ENCODE measurements at regions not wholly inside any gene's neighbourhood (a gene's known extent, or its start where the extent isn't known, plus 50 kb on each side); places are given as distances from the start of the nearest gene placed in this dataset.
"Not testable (repeated sequence)": the region's sequence is repeated elsewhere in the genome, so short reads cannot be mapped to it uniquely, and the experiment has no call there.

- FAIRE-seq, result no peak
Measured at GRCh38 chr11:44361813-44362212, 51.9 kb upstream of the ALX4 start.

GRCh38 chr11:44363116-44363515 lies 53.2 kb upstream of the ALX4 start:
- FAIRE-seq, result no peak

- no peak for FAIRE-seq
Measured at GRCh38 chr11:44364596-44364995, 54.7 kb upstream of the ALX4 start.

DNA sequence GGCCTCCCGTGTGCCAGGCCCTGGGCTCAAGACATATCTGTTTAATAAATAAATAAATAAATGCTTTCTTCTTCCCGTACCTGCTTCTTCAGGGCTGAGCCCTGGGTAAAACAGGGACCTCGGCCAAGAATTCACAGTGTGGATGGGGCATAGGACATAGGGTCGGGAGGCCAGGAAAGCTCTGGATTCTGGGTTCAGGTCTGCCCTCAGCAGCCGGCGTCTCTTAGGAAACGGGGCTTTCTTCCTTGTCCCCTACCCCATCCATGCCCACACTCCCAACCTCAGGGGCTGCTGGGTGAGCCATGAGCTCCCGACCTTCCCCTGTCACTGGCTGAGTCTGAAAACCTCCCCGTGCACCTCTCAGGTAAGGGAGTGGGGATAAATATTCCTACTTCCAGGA lies 55.7 kb upstream of the ALX4 start:
- no peak for FAIRE-seq

DNA sequence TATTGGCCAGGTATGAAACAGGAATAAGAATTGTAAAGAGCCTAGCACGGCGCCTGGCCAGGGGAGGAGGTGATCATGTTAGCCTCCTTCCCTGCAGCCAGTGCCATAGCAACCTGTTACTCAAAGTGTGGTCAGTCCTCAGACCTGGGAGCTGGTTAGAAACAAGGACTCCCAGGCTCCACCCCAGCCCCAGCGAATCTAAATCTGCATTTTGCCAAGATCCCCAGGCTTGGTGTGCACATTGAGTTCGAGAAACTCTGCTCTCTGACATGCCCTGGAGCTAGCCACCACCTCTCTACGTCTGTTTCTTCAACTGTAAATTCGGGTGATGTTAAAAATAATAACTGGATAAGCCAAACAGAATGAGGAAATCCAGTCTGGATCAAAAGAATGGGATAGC lies 56.1 kb upstream of the ALX4 start:
- FAIRE-seq, result no peak

GRCh38 chr11:44366741-44367140 lies 56.8 kb upstream of the ALX4 start:
- FAIRE-seq, result no peak

DNA sequence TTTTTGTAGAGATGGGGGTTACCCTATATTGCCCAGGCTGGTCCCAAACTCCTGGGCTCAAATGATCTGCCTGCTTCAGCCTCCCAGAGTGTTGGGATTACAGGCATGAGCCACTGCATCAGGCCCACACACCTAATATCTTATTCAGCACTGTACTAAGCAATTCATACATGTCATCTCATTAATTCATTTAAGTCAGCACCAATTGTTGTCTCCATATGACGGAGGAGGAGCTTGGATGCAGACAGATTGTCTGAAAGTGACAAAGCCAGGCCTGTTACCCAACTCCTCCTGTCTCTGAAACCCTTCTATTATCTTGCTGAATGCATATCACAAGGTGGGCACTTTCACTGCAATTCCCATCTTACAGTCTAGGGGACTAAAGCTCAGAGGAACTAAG lies 57.5 kb upstream of the ALX4 start:
- no peak for FAIRE-seq

GRCh38 chr11:44368886-44369285 lies 58.9 kb upstream of the ALX4 start:
- FAIRE-seq, result no peak

DNA sequence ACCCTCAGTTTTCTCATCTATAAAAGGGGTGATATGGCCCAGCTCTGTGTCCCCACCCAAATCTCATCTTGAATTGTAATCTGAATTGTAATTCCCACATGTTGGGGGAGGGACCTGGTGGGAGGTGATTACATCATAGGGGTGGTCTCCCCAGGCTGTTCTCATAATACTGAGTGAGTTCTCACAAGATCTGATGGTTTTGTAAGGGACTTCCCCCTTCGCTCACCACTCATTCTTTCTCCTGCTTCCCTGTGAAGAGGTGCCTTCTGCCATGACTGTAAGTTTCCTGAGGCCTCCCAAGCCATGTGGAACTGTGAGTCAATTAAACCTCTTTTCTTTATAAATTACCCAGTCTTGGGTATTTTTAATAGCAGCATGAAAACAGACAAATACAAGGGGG lies 61.1 kb upstream of the ALX4 start:
- not testable (repeated sequence) for FAIRE-seq

DNA sequence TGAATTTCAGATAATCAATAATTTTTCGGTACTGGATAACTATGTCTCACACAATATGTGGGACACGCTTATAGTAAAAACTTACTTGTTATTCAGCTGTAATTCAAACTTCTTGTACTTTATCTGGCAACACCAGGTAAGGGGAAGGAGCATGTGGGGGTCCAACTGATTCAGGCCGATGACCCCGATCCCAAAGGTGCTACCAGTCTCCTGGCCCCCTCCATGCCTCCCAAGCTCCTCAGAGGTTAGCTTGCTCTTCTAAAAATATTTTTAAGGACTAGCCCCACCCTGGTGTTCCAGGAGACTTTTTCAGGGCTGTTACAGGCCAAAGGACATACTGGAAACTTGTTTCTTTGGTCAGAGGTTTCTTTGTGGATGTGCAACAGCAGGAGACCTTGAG lies 61.8 kb upstream of the ALX4 start:
- FAIRE-seq, result no peak

DNA sequence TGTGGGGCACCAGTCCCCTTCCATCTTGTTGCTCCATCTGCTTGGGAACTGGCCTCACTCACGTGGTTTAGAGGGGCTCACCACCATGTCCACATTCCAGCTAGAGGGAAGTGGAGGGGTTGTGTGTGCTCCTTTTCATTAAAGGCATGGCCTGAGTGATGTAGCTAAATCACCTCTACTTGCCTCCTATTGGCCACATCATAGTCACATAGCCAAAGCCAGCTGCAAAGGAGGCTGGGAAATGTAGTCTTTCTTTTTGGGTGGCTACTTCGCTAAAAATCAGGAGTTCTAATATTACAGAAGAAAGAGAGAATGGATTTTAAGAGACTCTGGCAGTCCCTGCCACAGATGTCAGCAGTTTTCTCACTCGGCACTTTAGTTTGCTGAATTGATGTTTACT lies 63.0 kb upstream of the ALX4 start:
- no peak for FAIRE-seq

DNA sequence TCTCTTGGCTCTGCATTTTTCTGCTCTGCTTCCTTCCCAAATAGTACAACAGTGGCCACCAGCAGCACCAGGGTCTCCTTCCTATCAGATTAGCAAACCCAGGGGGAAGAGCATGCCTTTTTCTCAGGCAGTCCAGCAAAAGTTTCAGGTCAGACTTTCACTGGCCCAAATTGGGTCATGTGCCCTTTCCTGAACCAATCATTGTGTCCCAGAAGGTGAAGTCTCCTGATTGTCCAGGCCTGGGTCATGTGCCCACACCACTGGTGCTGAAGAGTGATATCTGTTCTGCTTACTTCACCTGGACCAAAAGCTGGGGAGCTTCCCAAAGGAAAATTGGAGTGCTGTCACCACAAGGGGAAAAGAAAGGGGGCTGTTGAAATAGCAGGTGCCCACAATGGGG lies 64.1 kb upstream of the ALX4 start:
- no peak for FAIRE-seq

GRCh38 chr11:44376423-44376822 lies 66.5 kb upstream of the ALX4 start:
- no peak for FAIRE-seq

GRCh38 chr11:44377121-44377520 lies 67.2 kb upstream of the ALX4 start:
- FAIRE-seq, result no peak

- FAIRE-seq, result no peak
Measured at GRCh38 chr11:44377914-44378321, 68.0 kb upstream of the ALX4 start.

- no peak for FAIRE-seq
Measured at GRCh38 chr11:44379141-44380008, 69.4 kb upstream of the ALX4 start.

- FAIRE-seq, result no peak
Measured at GRCh38 chr11:44380009-44380313, 70.0 kb upstream of the ALX4 start.

DNA sequence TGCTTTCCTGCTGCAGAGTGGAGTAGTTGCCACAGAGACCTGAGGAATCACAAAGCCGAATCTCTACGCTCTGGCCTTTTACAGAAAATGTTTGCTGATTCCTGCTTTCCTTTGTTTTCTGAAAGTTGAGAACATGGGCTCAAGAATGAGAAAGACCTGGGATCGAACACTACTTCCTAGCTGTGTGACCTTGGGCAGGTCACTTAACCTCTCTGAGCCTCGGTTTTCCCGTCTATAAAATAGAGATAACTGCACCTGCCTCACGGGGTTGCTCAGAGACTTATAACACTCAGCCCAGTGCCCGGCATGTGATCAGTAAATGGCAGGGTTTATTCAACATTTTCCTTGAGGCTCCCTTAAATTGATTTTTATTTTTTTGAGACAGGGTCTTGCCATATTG lies 70.9 kb upstream of the ALX4 start:
- FAIRE-seq, result no peak

- no peak for FAIRE-seq
Measured at GRCh38 chr11:44381261-44381660, 71.3 kb upstream of the ALX4 start.

DNA sequence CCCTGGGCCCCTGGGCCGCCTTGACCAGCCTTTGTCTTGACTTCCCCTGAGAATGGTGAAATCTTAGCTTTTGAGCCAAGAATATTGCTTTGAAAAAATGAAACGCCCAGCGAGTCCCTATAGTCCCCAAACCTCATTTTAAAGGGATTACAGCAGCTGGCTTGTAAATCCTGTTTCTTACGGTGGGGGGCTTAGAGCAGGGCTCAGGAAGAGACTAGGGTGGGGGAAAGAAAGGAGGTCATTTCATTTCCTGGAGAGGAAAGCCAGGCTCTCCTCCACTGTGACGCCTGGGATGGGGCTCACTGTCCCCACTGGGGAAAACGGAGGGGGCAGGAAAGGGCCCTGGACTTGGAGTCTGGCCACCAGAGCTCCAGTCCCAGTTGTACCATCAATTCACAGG lies 72.2 kb upstream of the ALX4 start:
- FAIRE-seq, result no peak

GRCh38 chr11:44382656-44383240 lies 72.8 kb upstream of the ALX4 start:
- no peak for FAIRE-seq

DNA sequence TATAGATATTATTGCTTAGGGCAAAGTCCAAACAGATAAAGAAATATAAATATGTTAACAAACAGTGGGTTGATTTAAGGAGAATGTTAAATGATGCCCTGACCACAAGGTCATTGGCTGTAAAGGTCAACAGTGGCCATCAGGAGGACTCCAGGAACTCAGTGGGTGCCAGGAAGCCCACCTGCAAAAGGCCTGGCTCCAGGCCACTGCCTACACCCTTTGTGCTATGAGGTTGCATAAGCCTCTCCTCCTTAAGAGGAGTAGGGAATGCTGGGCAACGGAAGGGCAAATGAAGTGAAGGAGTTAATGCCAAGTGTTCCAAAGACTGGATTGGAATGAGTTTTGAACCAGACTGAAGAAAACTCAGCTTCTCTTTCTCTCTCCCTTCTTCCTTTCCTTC lies 73.3 kb upstream of the ALX4 start:
- FAIRE-seq, result no peak

GRCh38 chr11:44387415-44387814 lies 77.5 kb upstream of the ALX4 start:
- peak; percentile 74 for FAIRE-seq

DNA sequence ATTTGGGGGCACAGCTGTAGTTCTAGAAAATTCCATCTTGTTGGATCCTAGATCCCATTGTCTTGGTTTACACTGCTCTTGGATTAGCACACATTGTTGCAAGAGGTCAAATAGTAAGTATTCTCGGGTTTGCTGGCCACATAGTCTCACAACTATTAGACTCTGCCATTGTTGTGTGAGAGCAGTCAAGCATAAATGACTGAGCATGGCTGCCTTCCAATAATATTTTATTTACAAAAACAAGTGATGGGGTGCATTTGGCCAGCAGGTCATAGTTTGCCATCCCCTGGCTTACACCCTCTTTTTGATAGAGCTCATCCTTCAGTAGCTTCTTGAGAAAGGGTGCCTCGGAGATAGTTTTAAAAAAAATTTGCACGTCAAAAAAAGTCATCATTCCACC lies 77.9 kb upstream of the ALX4 start:
- FAIRE-seq, result no peak
